Posterior cingulate gyrus (tissue), 11 donors: ENCODE measurements at regions not wholly inside any gene's neighbourhood (a gene's known extent, or its start where the extent isn't known, plus 50 kb on each side); places are given as distances from the start of the nearest gene placed in this dataset.

Experiments used
- DNase-seq, 10 donors: peaks; one replicate each; pipeline versions ENCODE4 v3.0.0 to v3.0.0-alpha.2; 2020 to 2021; ENCODE audit warnings: mixed read lengths in 3 of 10
- intact Hi-C: fragments of 100-400 bp; cut with DNase I; formaldehyde crosslinking; loops from one replicate; pipeline ENCODE4 v1.15.1; 2023

DNA sequence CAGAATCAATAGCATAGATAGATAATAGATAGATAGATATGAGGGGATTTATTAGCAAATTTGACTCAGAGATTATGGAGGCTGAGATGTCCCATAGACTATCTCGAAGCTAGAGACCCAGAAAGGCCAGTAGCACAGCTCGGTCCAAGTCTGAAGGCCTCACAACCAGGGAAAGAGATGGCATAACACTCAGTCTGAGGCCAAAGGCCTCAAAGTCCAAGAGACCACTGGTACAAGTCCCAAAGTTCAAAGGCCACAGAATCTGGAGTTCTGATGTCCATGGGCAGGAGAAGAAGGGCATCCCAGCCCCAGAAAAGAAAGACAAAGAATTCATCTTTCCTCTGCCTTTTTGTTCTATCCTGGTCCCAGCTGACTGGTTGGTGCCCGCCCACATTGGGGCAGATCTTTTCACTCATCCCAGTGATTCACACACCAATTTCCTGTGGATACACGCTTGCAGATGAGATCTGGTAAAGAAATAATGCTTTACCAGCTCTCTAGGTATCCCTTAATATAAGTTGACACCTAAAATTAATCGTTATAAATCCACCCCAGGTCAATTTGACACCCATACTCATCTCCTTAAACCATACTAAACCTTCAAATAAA, 127.8 kb upstream of the FBN2 start:
- intact Hi-C loops: no loop called here
- peak in 1 of 10 donors; percentile 33 for DNase-seq

GRCh38 chr5:128667152-128667551, 129.1 kb upstream of the FBN2 start:
- no peak for DNase-seq
- intact Hi-C loops: no loop called here

DNA sequence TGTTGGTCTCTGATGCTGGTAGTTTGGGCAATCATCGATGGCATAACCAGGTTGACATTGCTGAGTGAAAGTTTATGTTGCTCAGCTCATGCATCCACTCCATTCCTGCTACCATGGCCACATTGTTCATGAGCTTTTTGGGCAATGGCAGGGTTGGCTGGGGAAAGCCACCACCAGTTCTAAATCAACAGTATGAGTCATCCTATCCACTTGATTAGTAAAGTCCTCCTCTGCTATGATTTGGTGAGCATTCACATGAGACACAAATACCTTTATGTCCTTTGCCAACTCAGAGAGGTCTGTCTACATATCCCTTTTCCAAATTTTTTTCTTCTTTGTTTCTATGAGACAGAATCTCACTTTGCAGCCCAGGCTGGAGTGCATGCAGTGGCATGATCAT, 129.7 kb upstream of the FBN2 start:
- no peak for DNase-seq
- intact Hi-C loops: loop anchor here (2.0 kb wide), 1 partner anchor 177 kb away; no protein-coding TSS in a partner anchor

GRCh38 chr5:128668921-128669320, 130.9 kb upstream of the FBN2 start:
- DNase-seq: no peak
- intact Hi-C loops: loop anchor here (2.0 kb wide), 1 partner anchor 176 kb away; no protein-coding TSS in a partner anchor

DNA sequence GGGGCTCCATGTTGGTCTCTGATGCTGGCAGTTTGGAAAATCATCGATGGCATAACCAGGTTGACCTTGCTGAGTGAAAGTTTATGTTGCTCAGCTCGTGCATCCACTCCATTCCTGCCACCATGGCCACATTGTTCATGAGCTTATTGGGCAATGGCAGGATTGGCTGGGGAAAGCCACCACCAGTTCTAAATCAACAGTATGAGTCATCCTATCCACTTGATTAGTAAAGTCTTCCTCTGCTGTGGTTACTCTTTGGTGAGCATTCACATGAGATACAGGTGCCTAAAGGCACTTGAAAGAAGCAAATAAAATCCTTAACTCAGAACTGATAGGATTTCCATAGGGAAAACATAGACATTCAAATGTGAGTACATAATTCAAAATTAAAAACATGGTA, 131.8 kb upstream of the FBN2 start:
- intact Hi-C loops: loop anchor here (2.0 kb wide), 1 partner anchor 175 kb away; no protein-coding TSS in a partner anchor
- no peak for DNase-seq

GRCh38 chr5:128671943-128672342, 133.9 kb upstream of the FBN2 start:
- intact Hi-C loops: no loop called here

GRCh38 chr5:128673000-128673399, 135.0 kb upstream of the FBN2 start:
- no peak for DNase-seq
- intact Hi-C loops: no loop called here

More at GRCh38 chr5:128671943-128672342, 133.9 kb upstream of the FBN2 start:
- DNase-seq: no peak

- intact Hi-C loops: no loop called here
- no peak for DNase-seq
Measured at GRCh38 chr5:128673411-128673957, 135.4 kb upstream of the FBN2 start.

GRCh38 chr5:128673970-128674369, 135.9 kb upstream of the FBN2 start:
- DNase-seq: no peak
- intact Hi-C loops: no loop called here

GRCh38 chr5:128674837-128675446, 136.9 kb upstream of the FBN2 start:
- DNase-seq: peak in 2 of 10 donors; percentile 8 to 16
- intact Hi-C loops: no loop called here

GRCh38 chr5:128681096-128681495, 143.1 kb upstream of the FBN2 start:
- DNase-seq: no peak
- intact Hi-C loops: loop anchor here (10.0 kb wide), 1 partner anchor 266 kb away; no protein-coding TSS in a partner anchor

DNA sequence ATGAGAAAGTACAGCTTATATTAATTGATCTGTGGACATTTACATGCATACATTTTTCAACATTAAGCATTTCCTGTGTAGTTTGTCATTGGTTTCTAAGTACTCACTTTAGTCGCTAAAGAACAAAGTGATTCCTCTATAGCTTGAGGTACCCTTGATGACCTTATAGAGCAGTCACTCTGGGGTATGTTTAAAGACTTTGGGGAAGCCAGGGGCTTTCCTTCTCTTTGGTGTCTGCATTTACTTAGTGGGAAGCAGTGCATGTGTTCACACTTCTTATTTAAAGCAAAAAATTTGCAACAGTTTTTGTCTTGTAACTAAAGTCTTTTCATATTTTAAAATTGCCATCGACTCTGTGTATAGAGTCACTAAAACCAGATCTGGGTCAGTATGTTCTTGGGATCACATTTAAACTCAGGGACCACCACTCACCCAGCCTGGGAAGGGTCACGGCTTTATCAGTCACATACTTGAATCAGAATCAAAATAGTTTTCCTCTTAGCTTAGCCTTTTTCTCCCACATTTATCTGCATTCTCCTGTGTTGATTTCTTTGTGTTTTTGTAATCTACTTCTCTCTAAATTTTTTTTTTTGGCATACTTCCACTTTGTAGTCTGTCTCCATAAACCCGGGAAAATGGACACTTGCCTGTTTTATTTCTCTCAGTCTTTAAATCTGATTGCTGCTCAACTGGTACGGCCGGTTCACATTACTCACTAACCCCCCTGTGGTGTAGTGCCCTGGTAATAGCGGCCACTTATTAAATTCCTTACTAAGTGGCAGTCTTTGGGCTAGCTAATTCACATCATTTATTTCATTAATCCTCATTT, 143.9 kb upstream of the FBN2 start:
- no peak for DNase-seq
- intact Hi-C loops: loop anchor here (10.0 kb wide), 1 partner anchor 267 kb away; no protein-coding TSS in a partner anchor

- intact Hi-C loops: loop anchor here (10.0 kb wide), 1 partner anchor 268 kb away; no protein-coding TSS in a partner anchor
- DNase-seq: no peak
Measured at GRCh38 chr5:128682669-128683068, 144.6 kb upstream of the FBN2 start.

DNA sequence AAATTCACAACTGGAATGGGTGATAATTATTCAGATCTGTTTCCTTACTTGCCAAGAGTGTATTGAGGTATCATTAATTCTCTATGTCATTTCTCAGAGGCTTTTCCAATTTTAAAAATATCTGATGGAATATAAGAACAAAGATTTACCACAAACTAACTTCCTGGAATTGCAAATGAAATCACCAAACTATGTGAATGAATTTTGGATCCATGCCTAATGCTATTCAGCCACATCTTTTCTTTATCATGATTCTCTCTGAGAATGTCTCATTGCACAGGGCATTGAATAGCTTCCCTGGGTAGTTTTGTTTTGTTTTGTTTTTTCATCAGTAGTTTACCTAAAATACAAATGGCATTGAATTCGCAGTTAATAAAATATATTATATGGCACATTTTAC, 146.9 kb upstream of the FBN2 start:
- intact Hi-C loops: loop anchor here (10.0 kb wide), 1 partner anchor 270 kb away; no protein-coding TSS in a partner anchor
- no peak for DNase-seq

DNA sequence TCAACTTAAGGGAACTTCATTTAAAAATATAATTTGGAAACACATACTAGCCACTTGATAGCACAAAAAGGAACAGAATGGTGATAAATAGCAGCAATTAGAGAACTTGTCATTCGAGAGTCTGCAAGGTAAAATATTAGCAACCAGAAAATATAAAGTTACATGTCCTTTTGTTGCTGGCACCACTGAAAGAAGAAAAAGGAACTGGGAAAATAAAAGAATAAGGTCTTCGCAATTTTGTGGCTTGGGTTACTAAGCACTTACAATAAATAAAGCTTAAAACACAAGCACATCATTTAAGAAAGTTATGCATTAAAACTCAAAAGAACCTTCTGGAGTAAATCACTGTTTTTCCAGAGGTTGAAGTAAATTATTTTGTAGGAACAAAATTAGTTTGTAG, 149.9 kb upstream of the FBN2 start:
- intact Hi-C loops: loop anchor here (10.0 kb wide), 1 partner anchor 273 kb away; no protein-coding TSS in a partner anchor
- DNase-seq: no peak

GRCh38 chr5:128693764-128694163, 155.7 kb upstream of the FBN2 start:
- intact Hi-C loops: no loop called here
- DNase-seq: no peak

DNA sequence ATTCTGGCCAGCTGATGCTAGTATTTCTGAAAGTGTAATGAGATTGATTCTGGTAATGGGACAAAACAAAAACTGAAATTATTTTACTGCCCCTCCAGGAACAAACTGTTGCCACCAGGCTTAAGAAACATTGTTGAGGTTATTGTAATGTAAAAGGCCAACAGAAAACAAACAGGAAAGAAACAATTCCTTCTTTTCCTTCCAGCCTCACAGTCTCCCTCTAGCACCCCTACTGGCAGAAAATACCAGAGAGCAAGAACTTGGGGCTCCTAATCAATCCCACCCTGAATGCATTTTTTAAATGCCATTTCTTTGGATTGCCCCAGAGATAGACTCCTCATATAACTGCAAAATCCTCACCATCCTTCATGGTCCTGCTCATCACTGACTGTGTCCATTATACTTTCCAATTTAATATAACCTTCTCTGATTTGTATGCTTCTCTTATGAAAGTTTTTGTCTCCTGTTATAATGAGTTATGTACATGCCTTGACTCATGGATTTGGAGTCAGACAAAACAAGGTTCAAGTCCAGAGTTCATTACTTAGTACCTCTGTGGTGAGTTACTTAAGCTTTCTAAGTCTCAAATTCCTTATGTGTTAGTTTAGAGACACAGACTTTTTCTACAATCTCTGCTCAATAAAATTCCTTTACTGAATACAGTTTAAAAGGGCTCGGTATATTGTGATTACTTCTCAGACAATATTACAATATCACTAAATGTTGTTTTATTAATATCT, 157.9 kb upstream of the FBN2 start:
- intact Hi-C loops: no loop called here
- no peak for DNase-seq

GRCh38 chr5:128701301-128701700, 163.3 kb upstream of the FBN2 start:
- DNase-seq: no peak
- intact Hi-C loops: no loop called here

GRCh38 chr5:128703322-128703721, 165.3 kb upstream of the FBN2 start:
- intact Hi-C loops: no loop called here
- peak in 2 of 10 donors; percentile 62 to 63 for DNase-seq

GRCh38 chr5:128706269-128706668, 168.2 kb upstream of the FBN2 start:
- intact Hi-C loops: no loop called here
- DNase-seq: no peak
